ENCODE measurements at regions not wholly inside any gene's neighbourhood (a gene's known extent, or its start where the extent isn't known, plus 50 kb on each side); places are given as distances from the start of the nearest gene placed in this dataset.

- H3K4me3 ChIP-seq, result no peak overlapping the region
- no peaks in the 10 kb centered on the region for H3K36me3 ChIP-seq
- DNase-seq (ENCODE audit: low read depth in 1 of 2, low spot score in 1 of 2), result no peak
- no peaks in the 10 kb centered on the region for H3K4me1 ChIP-seq (ENCODE audit: low read depth)
- no peak overlapping the region for H3K27ac ChIP-seq
- TF ChIP-seq CTCF (IDR thresholded peaks at IDR 0.05; ENCODE audit: low read depth, low read length), result no peak
- no peaks in the 10 kb centered on the region for H3K9me3 ChIP-seq (ENCODE audit: low read depth)
- no peaks in the 10 kb centered on the region for H3K27me3 ChIP-seq
Observed at GRCh38 chr3:170642882-170643601, 57.2 kb upstream of the SLC7A14 start.

- H3K27ac ChIP-seq, result no peak overlapping the region
- no peaks in the 10 kb centered on the region for H3K27me3 ChIP-seq
- H3K36me3 ChIP-seq, result no peaks in the 10 kb centered on the region
- H3K4me3 ChIP-seq, result no peak overlapping the region
- H3K9me3 ChIP-seq (ENCODE audit: low read depth), result no peaks in the 10 kb centered on the region
- DNase-seq (ENCODE audit: low read depth in 1 of 2, low spot score in 1 of 2), result no peak
- TF ChIP-seq CTCF (IDR thresholded peaks at IDR 0.05; ENCODE audit: low read depth, low read length), result no peak
- no peaks in the 10 kb centered on the region for H3K4me1 ChIP-seq (ENCODE audit: low read depth)
Observed at GRCh38 chr3:170641510-170642236, 55.8 kb upstream of the SLC7A14 start.

- TF ChIP-seq CTCF (IDR thresholded peaks at IDR 0.05; ENCODE audit: low read depth, low read length), result no peak
- Histone ChIP-seq H3K4me1 (ENCODE audit: low read depth) (no peaks in the 10 kb centered on the region), H3K9me3 (ENCODE audit: low read depth) (no peaks in the 10 kb centered on the region), H3K36me3 (no peaks in the 10 kb centered on the region), H3K27me3 (no peaks in the 10 kb centered on the region), H3K27ac (no peak overlapping the region), H3K4me3 (no peak overlapping the region)
- no peak for DNase-seq (ENCODE audit: low read depth in 1 of 2, low spot score in 1 of 2)
Observed at GRCh38 chr3:170640737-170641171, 54.9 kb upstream of the SLC7A14 start.

- Histone ChIP-seq H3K9me3 (ENCODE audit: low read depth) (no peaks in the 10 kb centered on the region), H3K4me1 (ENCODE audit: low read depth) (no peaks in the 10 kb centered on the region), H3K36me3 (no peaks in the 10 kb centered on the region), H3K27me3 (no peaks in the 10 kb centered on the region), H3K27ac (no peak overlapping the region), H3K4me3 (no peak overlapping the region)
- no peak for TF ChIP-seq CTCF (IDR thresholded peaks at IDR 0.05; ENCODE audit: low read depth, low read length)
- no peak for DNase-seq (ENCODE audit: low read depth in 1 of 2, low spot score in 1 of 2)
Observed at GRCh38 chr3:170638988-170639387, 53.1 kb upstream of the SLC7A14 start.

GRCh38 chr3:170637306-170637705 is 51.4 kb upstream of the SLC7A14 start:
- no peaks in the 10 kb centered on the region for H3K27me3 ChIP-seq
- TF ChIP-seq CTCF (IDR thresholded peaks at IDR 0.05; ENCODE audit: low read depth, low read length), result no peak
- no peak overlapping the region for H3K4me3 ChIP-seq
- DNase-seq (ENCODE audit: low read depth in 1 of 2, low spot score in 1 of 2), result no peak
- H3K9me3 ChIP-seq (ENCODE audit: low read depth), result no peaks in the 10 kb centered on the region
- no peaks in the 10 kb centered on the region for H3K36me3 ChIP-seq
- no peaks in the 10 kb centered on the region for H3K4me1 ChIP-seq (ENCODE audit: low read depth)
- H3K27ac ChIP-seq, result no peak overlapping the region

Measured in cardiac muscle cell (in vitro differentiated cells and primary cell).